ENCODE measurements at regions not wholly inside any gene's neighbourhood (a gene's known extent, or its start where the extent isn't known, plus 50 kb on each side); places are given as distances from the start of the nearest gene placed in this dataset.

DNA sequence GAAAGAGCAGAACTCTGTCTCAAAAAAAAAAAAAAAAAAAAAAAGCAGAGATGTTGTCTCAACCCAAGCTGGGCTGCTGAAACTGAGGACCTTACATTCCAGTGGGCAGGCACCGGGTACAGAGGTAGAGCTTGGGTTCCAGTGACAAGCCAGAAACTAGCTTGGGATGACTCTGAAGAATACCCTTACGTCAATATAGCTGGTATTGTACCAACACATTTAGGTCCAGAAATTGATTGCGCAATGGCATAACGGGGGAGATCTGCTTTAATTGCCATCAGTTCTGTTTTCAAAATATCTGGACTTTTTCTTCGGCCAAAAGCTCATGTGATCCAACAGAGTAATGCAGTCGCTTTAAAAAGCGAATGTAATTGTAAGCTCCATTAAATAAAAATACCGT lies 103.1 kb upstream of the UBL3 start:
- Histone ChIP-seq H3K27me3 (ENCODE audit: control insufficient read depth, insufficient read depth, low read length) (peaks cover 21% of the 10 kb centered on the region), H3K36me3 (ENCODE audit: control insufficient read depth, insufficient read depth, low read length) (no peaks in the 10 kb centered on the region), H3K9me3 (ENCODE audit: control insufficient read depth, insufficient read depth, low read depth, low read length) (no peaks in the 10 kb centered on the region), H3K27ac (ENCODE audit: insufficient read depth, low read length) (no peak overlapping the region), H3K9ac (ENCODE audit: insufficient read depth, low read length) (no peak overlapping the region), H3K4me2 (ENCODE audit: extremely low read depth, insufficient read depth, low read length) (no peak overlapping the region), H3K79me2 (ENCODE audit: control insufficient read depth, insufficient read depth, low read length) (no peaks in the 10 kb centered on the region), H4K20me1 (ENCODE audit: control insufficient read depth, extremely low read depth, insufficient read depth, low read length) (no peaks in the 10 kb centered on the region), H3K4me1 (ENCODE audit: control insufficient read depth, extremely low read depth, insufficient read depth, low read length) (no peaks in the 10 kb centered on the region), H3K4me3 (replicated peaks in 1 of 4; ENCODE audit: control extremely low read depth in 1 of 4, insufficient read depth in 1 of 4, low read depth in 3 of 4, low read length in 4 of 4) (no peak overlapping the region), H2AFZ (ENCODE audit: low read length) (no peak overlapping the region)
- no peak for DNase-seq (ENCODE audit: low read depth in 2 of 2)
- TF ChIP-seq EZH2 (IDR thresholded peaks at IDR 0.05; ENCODE audit: low read length, missing control alignments) (no peak), CTCF (conservative IDR thresholded peaks at IDR 0.05 in 1 of 2, IDR thresholded peaks at IDR 0.05 in 1 of 2; ENCODE audit: low read depth in 1 of 2, low read length in 2 of 2) (no peak)

- Histone ChIP-seq H3K79me2 (ENCODE audit: control insufficient read depth, insufficient read depth, low read length) (no peaks in the 10 kb centered on the region), H3K4me2 (ENCODE audit: extremely low read depth, insufficient read depth, low read length) (no peak overlapping the region), H3K4me3 (replicated peaks in 1 of 4; ENCODE audit: control extremely low read depth in 1 of 4, insufficient read depth in 1 of 4, low read depth in 3 of 4, low read length in 4 of 4) (no peak overlapping the region), H3K9me3 (ENCODE audit: control insufficient read depth, insufficient read depth, low read depth, low read length) (no peaks in the 10 kb centered on the region), H3K27me3 (ENCODE audit: control insufficient read depth, insufficient read depth, low read length) (peaks cover 13% of the 10 kb centered on the region), H2AFZ (ENCODE audit: low read length) (no peak overlapping the region), H4K20me1 (ENCODE audit: control insufficient read depth, extremely low read depth, insufficient read depth, low read length) (no peaks in the 10 kb centered on the region), H3K36me3 (ENCODE audit: control insufficient read depth, insufficient read depth, low read length) (no peaks in the 10 kb centered on the region), H3K4me1 (ENCODE audit: control insufficient read depth, extremely low read depth, insufficient read depth, low read length) (no peaks in the 10 kb centered on the region), H3K27ac (ENCODE audit: insufficient read depth, low read length) (no peak overlapping the region), H3K9ac (ENCODE audit: insufficient read depth, low read length) (no peak overlapping the region)
- no peak for DNase-seq (ENCODE audit: low read depth in 2 of 2)
- TF ChIP-seq EZH2 (IDR thresholded peaks at IDR 0.05; ENCODE audit: low read length, missing control alignments) = no peak
- no peak for TF ChIP-seq CTCF (conservative IDR thresholded peaks at IDR 0.05 in 1 of 2, IDR thresholded peaks at IDR 0.05 in 1 of 2; ENCODE audit: low read depth in 1 of 2, low read length in 2 of 2)
Observed at GRCh38 chr13:29952245-29952644, 101.8 kb upstream of the UBL3 start.

DNA sequence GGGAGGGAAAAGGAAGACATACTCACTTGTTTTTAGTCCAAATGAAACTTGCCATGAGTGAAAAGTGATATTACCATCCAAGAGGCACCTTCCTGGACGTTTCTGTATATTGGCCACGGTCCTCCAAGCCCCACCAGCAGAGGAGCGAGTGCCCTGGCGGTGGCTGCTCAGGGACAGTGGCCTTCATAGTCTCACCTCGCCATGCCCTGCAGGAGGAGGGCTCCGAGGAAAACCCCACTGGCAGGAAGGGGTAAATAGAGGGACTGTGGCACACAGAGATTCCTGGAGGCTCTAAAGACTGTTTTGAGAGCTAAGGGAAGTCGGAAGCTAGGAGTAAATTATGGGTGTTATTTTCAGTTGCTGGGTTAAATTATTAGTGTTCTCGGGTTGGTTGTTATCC lies 98.4 kb upstream of the UBL3 start:
- DNase-seq (ENCODE audit: low read depth in 2 of 2) = no peak
- H3K27me3 ChIP-seq (ENCODE audit: control insufficient read depth, insufficient read depth, low read length) = no peaks in the 10 kb centered on the region
- no peaks in the 10 kb centered on the region for H3K9me3 ChIP-seq (ENCODE audit: control insufficient read depth, insufficient read depth, low read depth, low read length)
- no peaks in the 10 kb centered on the region for H3K4me1 ChIP-seq (ENCODE audit: control insufficient read depth, extremely low read depth, insufficient read depth, low read length)
- TF ChIP-seq CTCF (conservative IDR thresholded peaks at IDR 0.05 in 1 of 2, IDR thresholded peaks at IDR 0.05 in 1 of 2; ENCODE audit: low read depth in 1 of 2, low read length in 2 of 2) (no peak), EZH2 (IDR thresholded peaks at IDR 0.05; ENCODE audit: low read length, missing control alignments) (no peak)
- H3K79me2 ChIP-seq (ENCODE audit: control insufficient read depth, insufficient read depth, low read length) = no peaks in the 10 kb centered on the region
- no peaks in the 10 kb centered on the region for H4K20me1 ChIP-seq (ENCODE audit: control insufficient read depth, extremely low read depth, insufficient read depth, low read length)
- H3K27ac ChIP-seq (ENCODE audit: insufficient read depth, low read length) = no peak overlapping the region
- no peaks in the 10 kb centered on the region for H3K36me3 ChIP-seq (ENCODE audit: control insufficient read depth, insufficient read depth, low read length)
- H3K4me3 ChIP-seq (replicated peaks in 1 of 4; ENCODE audit: control extremely low read depth in 1 of 4, insufficient read depth in 1 of 4, low read depth in 3 of 4, low read length in 4 of 4) = no peak overlapping the region
- H2AFZ ChIP-seq (ENCODE audit: low read length) = no peak overlapping the region
- H3K4me2 ChIP-seq (ENCODE audit: extremely low read depth, insufficient read depth, low read length) = peak overlapping the region; percentile 6
- no peak overlapping the region for H3K9ac ChIP-seq (ENCODE audit: insufficient read depth, low read length)

Measured in fibroblast of lung (primary cell).